HEK293 (cell line): ENCODE measurements at regions not wholly inside any gene's neighbourhood (a gene's known extent, or its start where the extent isn't known, plus 50 kb on each side); places are given as distances from the start of the nearest gene placed in this dataset.

Source experiments
- CTCF ChIA-PET: fragments of 350-600 bp; formaldehyde crosslinking; extraction: SDS; loops from one replicate; lab custom pipeline; 2021; ENCODE audit warnings: antibody characterized with exemption; lab: Yijun Ruan, JAX
- POLR2A ChIA-PET: fragments of 300-600 bp; formaldehyde crosslinking; extraction: SDS; loops from one replicate; lab custom pipeline; 2020; ENCODE audit warnings: antibody characterized with exemption, inconsistent platforms; lab: Yijun Ruan, JAX
- H3K27ac ChIP-seq: fragments of 200-500 bp; sonication (Bioruptor generic); 2 replicates; pipeline ENCODE4 v1.5.1; 2014; ENCODE audit warnings: low read depth, low read length, control low read depth, inconsistent platforms; ENCODE audit errors: extremely low read depth
- H3K36me3 ChIP-seq, 2 experiments: fragments of 200-500 bp in 1 of 2; sonication (Bioruptor generic) in 1 of 2; 1 replicate in 1 of 2; 2 replicates in 1 of 2; pipeline ENCODE4 v1.5.1; 2014 to 2017; ENCODE audit warnings: inconsistent platforms in 2 of 2, low read length in 2 of 2; ENCODE audit not compliant: control insufficient read depth in 2 of 2, insufficient read depth in 1 of 2
- H3K4me1 ChIP-seq: fragments of 200-500 bp; sonication (Bioruptor generic); 2 replicates; pipeline ENCODE4 v1.5.1; 2014; ENCODE audit warnings: mild to moderate bottlenecking, low read length, inconsistent platforms; ENCODE audit not compliant: control insufficient read depth, insufficient read depth
- H3K4me3 ChIP-seq: 2 replicates; pipeline ENCODE4 v1.5.1; 2011; ENCODE audit warnings: low read depth, mild to moderate bottlenecking, control low read depth, low read length, moderate library complexity
- H3K9me3 ChIP-seq: fragments of 200-500 bp; sonication (Bioruptor generic); 2 replicates; pipeline ENCODE4 v1.5.1; 2014; ENCODE audit warnings: low read depth, low read length, inconsistent platforms; ENCODE audit not compliant: control insufficient read depth, insufficient read depth
- HOXC10 ChIP-seq: sonication (generic); formaldehyde crosslinking; IDR thresholded peaks from 2 replicates; pipeline ENCODE4 v1.8.1; 2023; ENCODE audit warnings: mild to moderate bottlenecking, missing genetic modification reagents
- SP7 ChIP-seq: fragments of 450-650 bp; formaldehyde crosslinking; IDR thresholded peaks from 2 replicates; pipeline ENCODE4 v1.5.1; 2016; ENCODE audit warnings: missing biosample characterization, missing genetic modification characterization
- ZBTB21 ChIP-seq: fragments of 450-650 bp; formaldehyde crosslinking; IDR thresholded peaks from 2 replicates; pipeline ENCODE4 v1.5.1; 2017; ENCODE audit warnings: missing biosample characterization, missing genetic modification characterization
- ZFP41 ChIP-seq: fragments of 450-650 bp; formaldehyde crosslinking; IDR thresholded peaks from 2 replicates; pipeline ENCODE4 v1.5.1; 2016; ENCODE audit warnings: missing biosample characterization, missing genetic modification characterization, borderline replicate concordance
- ZNF132 ChIP-seq: fragments of 450-650 bp; formaldehyde crosslinking; IDR thresholded peaks from 2 replicates; pipeline ENCODE4 v1.5.1; 2017; ENCODE audit warnings: missing biosample characterization, missing genetic modification characterization, borderline replicate concordance
- ZNF175 ChIP-seq: fragments of 450-650 bp; formaldehyde crosslinking; IDR thresholded peaks from 2 replicates; pipeline ENCODE4 v1.5.1; 2016; ENCODE audit warnings: missing biosample characterization, missing genetic modification characterization
- ZNF19 ChIP-seq: fragments of 450-650 bp; formaldehyde crosslinking; IDR thresholded peaks from 2 replicates; pipeline ENCODE4; 2016; ENCODE audit warnings: missing biosample characterization, missing genetic modification characterization, low read depth
- ZNF23 ChIP-seq: fragments of 450-650 bp; formaldehyde crosslinking; IDR thresholded peaks from 2 replicates; pipeline ENCODE4 v1.5.1; 2016; ENCODE audit warnings: missing biosample characterization, missing genetic modification characterization, borderline replicate concordance
- ZNF324 ChIP-seq: fragments of 450-650 bp; formaldehyde crosslinking; IDR thresholded peaks from 2 replicates; pipeline ENCODE4 v1.5.1; 2016; ENCODE audit warnings: missing biosample characterization, missing genetic modification characterization
- ZNF354C ChIP-seq: fragments of 450-650 bp; formaldehyde crosslinking; IDR thresholded peaks from 2 replicates; pipeline ENCODE4 v1.5.1; 2016; ENCODE audit warnings: missing biosample characterization, missing genetic modification characterization, low read depth, borderline replicate concordance
- ZNF548 ChIP-seq: fragments of 450-650 bp; formaldehyde crosslinking; IDR thresholded peaks from 2 replicates; pipeline ENCODE4 v1.5.1; 2016; ENCODE audit warnings: missing biosample characterization, missing genetic modification characterization
- ZNF549 ChIP-seq: fragments of 450-650 bp; IDR thresholded peaks from 2 replicates; pipeline ENCODE4 v1.5.1; 2018; ENCODE audit warnings: missing biosample characterization, missing genetic modification characterization, mild to moderate bottlenecking, inconsistent platforms, moderate library complexity
- ZNF600 ChIP-seq: fragments of 450-650 bp; formaldehyde crosslinking; IDR thresholded peaks from 2 replicates; pipeline ENCODE4 v1.5.1; 2016; ENCODE audit warnings: missing biosample characterization, missing genetic modification characterization
- ZNF664 ChIP-seq: fragments of 450-650 bp; formaldehyde crosslinking; IDR thresholded peaks from 2 replicates; pipeline ENCODE4 v1.5.1; 2016; ENCODE audit warnings: missing biosample characterization, missing genetic modification characterization
- ZNF76 ChIP-seq: fragments of 450-650 bp; formaldehyde crosslinking; IDR thresholded peaks from 2 replicates; pipeline ENCODE4; 2016; ENCODE audit warnings: low read depth, missing biosample characterization, missing genetic modification characterization, borderline replicate concordance
- ZNF776 ChIP-seq: fragments of 450-650 bp; formaldehyde crosslinking; IDR thresholded peaks from 2 replicates; pipeline ENCODE4 v1.5.0; 2017; ENCODE audit warnings: missing biosample characterization, missing genetic modification characterization, borderline replicate concordance
- TF ChIP-seq, protein P1 (sequence below): fragments of 450-650 bp; formaldehyde crosslinking; IDR thresholded peaks from 2 replicates; pipeline ENCODE4 v1.5.1; 2016; ENCODE audit warnings: missing biosample characterization, missing genetic modification characterization
- TF ChIP-seq, protein P2 (sequence below): fragments of 450-650 bp; formaldehyde crosslinking; conservative IDR thresholded peaks from 2 replicates; pipeline ENCODE4 v1.5.1; 2016; ENCODE audit warnings: low read depth, missing biosample characterization, missing genetic modification characterization
- TF ChIP-seq, protein P3 (sequence below): fragments of 450-650 bp; formaldehyde crosslinking; IDR thresholded peaks from 2 replicates; pipeline ENCODE4 v1.5.1; 2016; ENCODE audit warnings: missing biosample characterization, missing genetic modification characterization, borderline replicate concordance

DNA sequence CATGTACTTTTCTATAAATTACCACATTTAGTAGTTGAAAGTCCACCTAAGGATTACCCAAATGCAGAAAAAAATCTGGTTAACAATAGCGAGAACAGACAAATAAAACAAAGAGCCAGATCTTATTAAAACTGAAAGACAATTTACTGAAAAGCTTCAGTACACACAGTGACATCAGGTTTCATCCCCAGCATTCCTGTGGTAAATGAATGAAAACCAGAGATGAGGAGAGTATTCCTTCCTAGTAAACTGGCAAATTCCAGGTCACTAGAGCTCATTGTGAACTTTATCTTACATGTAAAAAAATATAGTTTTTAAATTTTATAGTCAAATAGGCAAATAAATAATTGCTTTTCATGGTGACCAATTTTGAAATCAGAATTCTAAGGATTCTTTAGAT lies 1290.5 kb downstream of the ADGRL3 start:
- Histone ChIP-seq H3K4me3 (no peak overlapping the region), H3K27ac (no peak overlapping the region), H3K9me3 (no peaks in the 10 kb centered on the region)
- CTCF ChIA-PET = interaction anchor here (0.6 kb wide), 1 partner anchor 1588 kb away, joined by 3 read pairs; no protein-coding TSS in a partner anchor
- TF ChIP-seq ZBTB21 (tag by site-specific recombination) (no peak), ZNF664 (tag by site-specific recombination) (no peak), ZNF548 (no peak), ZNF132 (tag by site-specific recombination) (no peak), ZNF776 (tag by site-specific recombination) (no peak), ZNF76 (tag by site-specific recombination) (no peak), ZNF600 (no peak), ZNF19 (tag by site-specific recombination) (no peak), ZFP41 (tag by site-specific recombination) (no peak), HOXC10 (CRISPR knock-in tag) (no peak), ZNF175 (tag by site-specific recombination) (no peak), ZNF23 (no peak), ZNF354C (tag by site-specific recombination) (no peak), SP7 (tag by site-specific recombination) (no peak), ZNF549 (no peak), ZNF324 (tag by site-specific recombination) (no peak)
- TF ChIP-seq, protein P1, sequence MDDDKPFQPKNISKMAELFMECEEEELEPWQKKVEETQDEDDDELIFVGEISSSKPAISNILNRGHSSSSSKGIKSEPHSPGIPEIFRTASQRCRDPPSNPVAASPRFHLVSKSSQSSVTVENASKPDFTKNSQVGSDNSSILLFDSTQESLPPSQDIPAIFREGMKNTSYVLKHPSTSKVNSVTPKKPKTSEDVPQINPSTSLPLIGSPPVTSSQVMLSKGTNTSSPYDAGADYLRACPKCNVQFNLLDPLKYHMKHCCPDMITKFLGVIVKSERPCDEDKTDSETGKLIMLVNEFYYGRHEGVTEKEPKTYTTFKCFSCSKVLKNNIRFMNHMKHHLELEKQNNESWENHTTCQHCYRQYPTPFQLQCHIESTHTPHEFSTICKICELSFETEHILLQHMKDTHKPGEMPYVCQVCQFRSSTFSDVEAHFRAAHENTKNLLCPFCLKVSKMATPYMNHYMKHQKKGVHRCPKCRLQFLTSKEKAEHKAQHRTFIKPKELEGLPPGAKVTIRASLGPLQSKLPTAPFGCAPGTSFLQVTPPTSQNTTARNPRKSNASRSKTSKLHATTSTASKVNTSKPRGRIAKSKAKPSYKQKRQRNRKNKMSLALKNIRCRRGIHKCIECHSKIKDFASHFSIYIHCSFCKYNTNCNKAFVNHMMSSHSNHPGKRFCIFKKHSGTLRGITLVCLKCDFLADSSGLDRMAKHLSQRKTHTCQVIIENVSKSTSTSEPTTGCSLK (tag by site-specific recombination) = no peak
- TF ChIP-seq, protein P2, sequence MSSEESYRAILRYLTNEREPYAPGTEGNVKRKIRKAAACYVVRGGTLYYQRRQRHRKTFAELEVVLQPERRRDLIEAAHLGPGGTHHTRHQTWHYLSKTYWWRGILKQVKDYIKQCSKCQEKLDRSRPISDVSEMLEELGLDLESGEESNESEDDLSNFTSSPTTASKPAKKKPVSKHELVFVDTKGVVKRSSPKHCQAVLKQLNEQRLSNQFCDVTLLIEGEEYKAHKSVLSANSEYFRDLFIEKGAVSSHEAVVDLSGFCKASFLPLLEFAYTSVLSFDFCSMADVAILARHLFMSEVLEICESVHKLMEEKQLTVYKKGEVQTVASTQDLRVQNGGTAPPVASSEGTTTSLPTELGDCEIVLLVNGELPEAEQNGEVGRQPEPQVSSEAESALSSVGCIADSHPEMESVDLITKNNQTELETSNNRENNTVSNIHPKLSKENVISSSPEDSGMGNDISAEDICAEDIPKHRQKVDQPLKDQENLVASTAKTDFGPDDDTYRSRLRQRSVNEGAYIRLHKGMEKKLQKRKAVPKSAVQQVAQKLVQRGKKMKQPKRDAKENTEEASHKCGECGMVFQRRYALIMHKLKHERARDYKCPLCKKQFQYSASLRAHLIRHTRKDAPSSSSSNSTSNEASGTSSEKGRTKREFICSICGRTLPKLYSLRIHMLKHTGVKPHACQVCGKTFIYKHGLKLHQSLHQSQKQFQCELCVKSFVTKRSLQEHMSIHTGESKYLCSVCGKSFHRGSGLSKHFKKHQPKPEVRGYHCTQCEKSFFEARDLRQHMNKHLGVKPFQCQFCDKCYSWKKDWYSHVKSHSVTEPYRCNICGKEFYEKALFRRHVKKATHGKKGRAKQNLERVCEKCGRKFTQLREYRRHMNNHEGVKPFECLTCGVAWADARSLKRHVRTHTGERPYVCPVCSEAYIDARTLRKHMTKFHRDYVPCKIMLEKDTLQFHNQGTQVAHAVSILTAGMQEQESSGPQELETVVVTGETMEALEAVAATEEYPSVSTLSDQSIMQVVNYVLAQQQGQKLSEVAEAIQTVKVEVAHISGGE (tag by site-specific recombination) = no peak
- TF ChIP-seq, protein P3, sequence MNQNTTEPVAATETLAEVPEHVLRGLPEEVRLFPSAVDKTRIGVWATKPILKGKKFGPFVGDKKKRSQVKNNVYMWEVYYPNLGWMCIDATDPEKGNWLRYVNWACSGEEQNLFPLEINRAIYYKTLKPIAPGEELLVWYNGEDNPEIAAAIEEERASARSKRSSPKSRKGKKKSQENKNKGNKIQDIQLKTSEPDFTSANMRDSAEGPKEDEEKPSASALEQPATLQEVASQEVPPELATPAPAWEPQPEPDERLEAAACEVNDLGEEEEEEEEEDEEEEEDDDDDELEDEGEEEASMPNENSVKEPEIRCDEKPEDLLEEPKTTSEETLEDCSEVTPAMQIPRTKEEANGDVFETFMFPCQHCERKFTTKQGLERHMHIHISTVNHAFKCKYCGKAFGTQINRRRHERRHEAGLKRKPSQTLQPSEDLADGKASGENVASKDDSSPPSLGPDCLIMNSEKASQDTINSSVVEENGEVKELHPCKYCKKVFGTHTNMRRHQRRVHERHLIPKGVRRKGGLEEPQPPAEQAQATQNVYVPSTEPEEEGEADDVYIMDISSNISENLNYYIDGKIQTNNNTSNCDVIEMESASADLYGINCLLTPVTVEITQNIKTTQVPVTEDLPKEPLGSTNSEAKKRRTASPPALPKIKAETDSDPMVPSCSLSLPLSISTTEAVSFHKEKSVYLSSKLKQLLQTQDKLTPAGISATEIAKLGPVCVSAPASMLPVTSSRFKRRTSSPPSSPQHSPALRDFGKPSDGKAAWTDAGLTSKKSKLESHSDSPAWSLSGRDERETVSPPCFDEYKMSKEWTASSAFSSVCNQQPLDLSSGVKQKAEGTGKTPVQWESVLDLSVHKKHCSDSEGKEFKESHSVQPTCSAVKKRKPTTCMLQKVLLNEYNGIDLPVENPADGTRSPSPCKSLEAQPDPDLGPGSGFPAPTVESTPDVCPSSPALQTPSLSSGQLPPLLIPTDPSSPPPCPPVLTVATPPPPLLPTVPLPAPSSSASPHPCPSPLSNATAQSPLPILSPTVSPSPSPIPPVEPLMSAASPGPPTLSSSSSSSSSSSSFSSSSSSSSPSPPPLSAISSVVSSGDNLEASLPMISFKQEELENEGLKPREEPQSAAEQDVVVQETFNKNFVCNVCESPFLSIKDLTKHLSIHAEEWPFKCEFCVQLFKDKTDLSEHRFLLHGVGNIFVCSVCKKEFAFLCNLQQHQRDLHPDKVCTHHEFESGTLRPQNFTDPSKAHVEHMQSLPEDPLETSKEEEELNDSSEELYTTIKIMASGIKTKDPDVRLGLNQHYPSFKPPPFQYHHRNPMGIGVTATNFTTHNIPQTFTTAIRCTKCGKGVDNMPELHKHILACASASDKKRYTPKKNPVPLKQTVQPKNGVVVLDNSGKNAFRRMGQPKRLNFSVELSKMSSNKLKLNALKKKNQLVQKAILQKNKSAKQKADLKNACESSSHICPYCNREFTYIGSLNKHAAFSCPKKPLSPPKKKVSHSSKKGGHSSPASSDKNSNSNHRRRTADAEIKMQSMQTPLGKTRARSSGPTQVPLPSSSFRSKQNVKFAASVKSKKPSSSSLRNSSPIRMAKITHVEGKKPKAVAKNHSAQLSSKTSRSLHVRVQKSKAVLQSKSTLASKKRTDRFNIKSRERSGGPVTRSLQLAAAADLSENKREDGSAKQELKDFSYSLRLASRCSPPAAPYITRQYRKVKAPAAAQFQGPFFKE (tag by site-specific recombination) = no peak
- TF ChIP-seq, all 188 proteins: peak for 0
- Histone ChIP-seq H3K36me3 (no peaks in the 10 kb centered on the region), H3K4me1 (no peaks in the 10 kb centered on the region)
- POLR2A ChIA-PET = no interaction called here
